Duodenal mucosa (tissue), 2 donors: ENCODE measurements at regions not wholly inside any gene's neighbourhood (a gene's known extent, or its start where the extent isn't known, plus 50 kb on each side); places are given as distances from the start of the nearest gene placed in this dataset.

Experiments used
- H3K27ac ChIP-seq: one replicate; pipeline ENCODE4 v1.7.0; 2013; ENCODE audit warnings: low read depth, low read length
- H3K27me3 ChIP-seq, 2 donors: one replicate each; pipeline ENCODE4 v1.7.0; 2013; ENCODE audit warnings: low read length in 2 of 2, control low read depth in 1 of 2; ENCODE audit not compliant: insufficient read depth in 2 of 2, control insufficient read depth in 1 of 2
- H3K36me3 ChIP-seq, 2 donors: one replicate each; pipeline ENCODE4 v1.7.0; 2013; ENCODE audit warnings: low read length in 2 of 2, control low read depth in 1 of 2; ENCODE audit not compliant: insufficient read depth in 2 of 2, control insufficient read depth in 1 of 2
- H3K4me1 ChIP-seq, 2 donors: one replicate each; pipeline ENCODE4 v1.7.0; 2013; ENCODE audit warnings: low read length in 2 of 2, control low read depth in 1 of 2; ENCODE audit not compliant: insufficient read depth in 2 of 2, control insufficient read depth in 1 of 2
- H3K4me3 ChIP-seq, 2 donors: one replicate each; pipeline ENCODE4 v1.7.0; 2013; ENCODE audit warnings: low read length in 2 of 2, low read depth in 1 of 2
- H3K9ac ChIP-seq, 2 donors: one replicate each; pipeline ENCODE4 v1.7.0; 2013; ENCODE audit warnings: low read length in 2 of 2, low read depth in 1 of 2
- H3K9me3 ChIP-seq, 2 donors: one replicate each; pipeline ENCODE4 v1.7.0; 2013; ENCODE audit warnings: low read length in 2 of 2, control low read depth in 1 of 2; ENCODE audit not compliant: control insufficient read depth in 1 of 2

GRCh38 chr13:54636231-54636630 lies 1607.6 kb downstream of the OLFM4 start:
- H3K4me1 ChIP-seq, result no peaks in the 10 kb centered on the region
- H3K9ac ChIP-seq, result no peak overlapping the region
- no peaks in the 10 kb centered on the region for H3K27me3 ChIP-seq
- H3K9me3 ChIP-seq, result no peaks in the 10 kb centered on the region
- H3K4me3 ChIP-seq, result no peak overlapping the region
- H3K27ac ChIP-seq, result no peak overlapping the region
- H3K36me3 ChIP-seq, result no peaks in the 10 kb centered on the region

DNA sequence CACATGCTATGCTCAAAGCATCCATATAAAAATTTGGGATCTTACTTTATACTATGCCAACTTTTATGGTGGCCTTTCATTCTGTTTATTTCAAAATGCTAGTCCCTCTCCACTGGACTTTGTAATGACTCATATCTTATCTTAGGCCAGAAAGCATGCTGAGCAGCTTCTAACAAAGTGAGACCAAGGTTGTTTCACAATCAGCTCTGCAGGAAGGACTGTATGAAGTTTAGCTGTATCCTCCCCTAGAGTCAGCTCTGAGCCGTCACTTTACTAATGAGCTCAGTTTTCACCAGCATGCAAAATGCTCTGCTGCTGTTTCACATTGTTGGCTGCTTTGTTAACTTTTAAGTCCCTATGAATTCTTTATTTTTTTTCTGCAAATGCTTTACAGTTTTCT lies 1608.8 kb downstream of the OLFM4 start:
- H3K27me3 ChIP-seq, result no peaks in the 10 kb centered on the region
- no peak overlapping the region for H3K27ac ChIP-seq
- H3K9me3 ChIP-seq, result no peaks in the 10 kb centered on the region
- H3K9ac ChIP-seq, result no peak overlapping the region
- no peaks in the 10 kb centered on the region for H3K4me1 ChIP-seq
- H3K4me3 ChIP-seq, result no peak overlapping the region
- H3K36me3 ChIP-seq, result no peaks in the 10 kb centered on the region

GRCh38 chr13:54640719-54641118 lies 1612.1 kb downstream of the OLFM4 start:
- Histone ChIP-seq H3K4me1 (no peaks in the 10 kb centered on the region), H3K9ac (no peak overlapping the region), H3K27me3 (no peaks in the 10 kb centered on the region), H3K27ac (no peak overlapping the region), H3K4me3 (no peak overlapping the region), H3K36me3 (no peaks in the 10 kb centered on the region), H3K9me3 (no peaks in the 10 kb centered on the region)

GRCh38 chr13:54643863-54644262 lies 1615.2 kb downstream of the OLFM4 start:
- Histone ChIP-seq H3K27ac (no peak overlapping the region), H3K4me1 (no peaks in the 10 kb centered on the region), H3K27me3 (no peaks in the 10 kb centered on the region), H3K9ac (no peak overlapping the region), H3K36me3 (no peaks in the 10 kb centered on the region), H3K4me3 (no peak overlapping the region), H3K9me3 (no peaks in the 10 kb centered on the region)

GRCh38 chr13:54647275-54647674 lies 1618.7 kb downstream of the OLFM4 start:
- Histone ChIP-seq H3K9ac (no peak overlapping the region), H3K9me3 (no peaks in the 10 kb centered on the region), H3K4me1 (no peaks in the 10 kb centered on the region), H3K4me3 (no peak overlapping the region), H3K36me3 (no peaks in the 10 kb centered on the region), H3K27ac (no peak overlapping the region), H3K27me3 (no peaks in the 10 kb centered on the region)

DNA sequence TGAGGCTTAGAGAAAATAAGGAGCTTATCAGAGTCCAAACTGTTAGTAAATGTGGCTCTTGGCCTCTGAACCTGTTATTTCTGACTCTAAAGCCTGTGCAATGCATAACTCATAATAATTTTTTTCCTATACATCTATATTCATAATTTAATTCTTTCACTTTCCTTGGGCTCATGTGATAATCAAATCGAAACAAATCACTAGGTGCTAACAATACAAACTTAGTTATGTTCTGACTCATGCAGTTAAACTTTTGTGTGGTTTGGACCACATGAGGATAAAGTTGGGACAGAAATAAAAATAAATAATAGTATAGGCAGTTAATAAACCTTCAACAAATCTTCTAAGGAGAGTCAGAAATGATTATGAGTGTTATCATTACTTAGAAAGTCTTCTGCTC lies 1629.0 kb downstream of the OLFM4 start:
- H3K36me3 ChIP-seq, result no peaks in the 10 kb centered on the region
- no peak overlapping the region for H3K27ac ChIP-seq
- H3K4me3 ChIP-seq, result no peak overlapping the region
- H3K9me3 ChIP-seq, result peaks cover 0 to 6% of the 10 kb centered on the region in 2 donors
- H3K4me1 ChIP-seq, result no peaks in the 10 kb centered on the region
- H3K27me3 ChIP-seq, result no peaks in the 10 kb centered on the region
- H3K9ac ChIP-seq, result no peak overlapping the region

DNA sequence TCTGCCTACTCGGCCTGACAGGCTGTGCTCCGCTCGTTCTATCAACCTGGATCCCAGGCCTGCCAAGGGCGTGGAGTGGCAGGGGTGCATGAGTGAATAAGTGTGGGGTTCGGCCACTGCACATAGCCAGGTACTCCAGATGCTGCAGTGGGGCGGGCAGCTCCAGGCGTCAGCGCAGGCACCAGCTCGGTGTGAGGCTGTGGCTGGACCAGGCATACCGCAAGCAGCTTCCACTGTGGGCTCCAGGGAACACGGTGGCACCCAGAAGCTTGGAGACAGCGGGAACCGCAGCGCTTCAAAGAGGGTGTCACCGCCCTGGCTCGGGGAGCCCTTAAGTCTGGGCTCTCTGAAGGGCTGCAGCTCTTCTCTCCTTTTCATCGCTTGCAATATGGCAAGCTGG lies 1630.2 kb downstream of the OLFM4 start:
- Histone ChIP-seq H3K36me3 (no peaks in the 10 kb centered on the region), H3K27ac (no peak overlapping the region), H3K9me3 (peaks cover 0 to 6% of the 10 kb centered on the region in 2 donors), H3K9ac (no peak overlapping the region), H3K4me1 (no peaks in the 10 kb centered on the region), H3K4me3 (no peak overlapping the region), H3K27me3 (no peaks in the 10 kb centered on the region)

- H3K9ac ChIP-seq, result no peak overlapping the region
- H3K27ac ChIP-seq, result no peak overlapping the region
- no peaks in the 10 kb centered on the region for H3K36me3 ChIP-seq
- no peak overlapping the region for H3K4me3 ChIP-seq
- H3K9me3 ChIP-seq, result peaks cover 0 to 6% of the 10 kb centered on the region in 2 donors
- H3K4me1 ChIP-seq, result no peaks in the 10 kb centered on the region
- no peaks in the 10 kb centered on the region for H3K27me3 ChIP-seq
These were observed 1631.7 kb downstream of the OLFM4 start for GRCh38 chr13:54660277-54660676.

DNA sequence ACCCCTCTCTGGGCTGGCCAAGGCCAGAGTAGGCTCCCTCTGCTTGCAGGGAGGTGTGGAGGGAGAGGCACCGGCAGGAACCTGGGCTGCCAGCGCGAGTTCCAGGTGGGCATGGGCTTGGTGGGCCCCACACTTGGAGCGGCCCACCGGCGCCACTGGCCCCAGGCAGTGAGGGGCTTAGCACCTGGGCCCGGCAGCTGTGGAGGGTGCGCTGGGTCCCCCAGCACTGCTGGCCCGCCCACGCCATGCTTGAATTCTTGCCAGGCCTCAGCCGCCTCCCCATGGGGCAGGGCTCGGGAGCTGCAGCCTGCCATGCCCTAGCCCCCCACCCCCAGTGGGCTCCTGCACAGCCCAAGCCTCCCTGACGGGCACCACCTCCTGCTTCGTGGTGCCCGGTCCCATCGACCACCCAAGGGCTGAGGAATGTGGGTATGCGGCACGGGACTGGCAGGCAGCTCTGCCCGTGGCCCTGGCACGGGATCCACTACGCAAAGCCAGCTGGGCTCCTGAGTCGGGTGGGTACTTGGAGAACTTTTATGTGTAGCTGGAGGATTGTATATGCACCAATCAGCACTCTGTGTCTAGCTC lies 1648.0 kb downstream of the OLFM4 start:
- Histone ChIP-seq H3K4me1 (no peaks in the 10 kb centered on the region), H3K36me3 (no peaks in the 10 kb centered on the region), H3K27ac (no peak overlapping the region), H3K27me3 (no peaks in the 10 kb centered on the region), H3K9ac (no peak overlapping the region), H3K4me3 (no peak overlapping the region), H3K9me3 (peaks cover 0 to 6% of the 10 kb centered on the region in 2 donors)

GRCh38 chr13:54682184-54682583 lies 1653.6 kb downstream of the OLFM4 start:
- Histone ChIP-seq H3K36me3 (no peaks in the 10 kb centered on the region), H3K9ac (no peak overlapping the region), H3K9me3 (peaks cover 0 to 6% of the 10 kb centered on the region in 2 donors), H3K4me1 (no peaks in the 10 kb centered on the region), H3K27me3 (no peaks in the 10 kb centered on the region), H3K27ac (no peak overlapping the region), H3K4me3 (no peak overlapping the region)

- H3K4me3 ChIP-seq, result no peak overlapping the region
- H3K9ac ChIP-seq, result no peak overlapping the region
- H3K27ac ChIP-seq, result no peak overlapping the region
- no peaks in the 10 kb centered on the region for H3K27me3 ChIP-seq
- no peaks in the 10 kb centered on the region for H3K4me1 ChIP-seq
- peaks cover 0 to 6% of the 10 kb centered on the region in 2 donors for H3K9me3 ChIP-seq
- no peaks in the 10 kb centered on the region for H3K36me3 ChIP-seq
These were observed 1658.6 kb downstream of the OLFM4 start for GRCh38 chr13:54687173-54687572.
